Fibroblast of lung (primary cell): ENCODE measurements at regions not wholly inside any gene's neighbourhood (a gene's known extent, or its start where the extent isn't known, plus 50 kb on each side); places are given as distances from the start of the nearest gene placed in this dataset.

Source experiments
- DNase-seq, 2 donors: peaks; one replicate each; pipeline versions ENCODE4 v3.0.0 to v3.0.0-alpha.2; 2010; ENCODE audit warnings: low read depth in 2 of 2
- H2AFZ ChIP-seq: 2 replicates; pipeline ENCODE4 v1.5.1; 2012; ENCODE audit warnings: low read length, control low read depth, inconsistent platforms
- H3K27ac ChIP-seq: 2 replicates; pipeline ENCODE4 v1.5.1; 2011; ENCODE audit warnings: low read length, control low read depth; ENCODE audit not compliant: insufficient read depth
- H3K27me3 ChIP-seq: 2 replicates; pipeline ENCODE4 v1.5.1; 2011; ENCODE audit warnings: mild to moderate bottlenecking, low read length; ENCODE audit not compliant: control insufficient read depth, insufficient read depth
- H3K36me3 ChIP-seq: 2 replicates; pipeline ENCODE4 v1.5.1; 2011; ENCODE audit warnings: low read length; ENCODE audit not compliant: control insufficient read depth, insufficient read depth
- H3K4me1 ChIP-seq: 2 replicates; pipeline ENCODE4 v1.5.1; 2011; ENCODE audit warnings: low read length; ENCODE audit not compliant: control insufficient read depth, insufficient read depth; ENCODE audit errors: extremely low read depth
- H3K4me2 ChIP-seq: 2 replicates; pipeline ENCODE4 v1.5.1; 2011; ENCODE audit warnings: low read length, control low read depth; ENCODE audit not compliant: insufficient read depth; ENCODE audit errors: extremely low read depth
- H3K4me3 ChIP-seq, 4 experiments: fragments of 200-600 bp in 1 of 4; sonication (generic) in 1 of 4; replicated peaks in 1 of 4; 2 replicates each; pipeline ENCODE4 v1.5.1; 2011 to 2016; ENCODE audit warnings: low read length in 4 of 4, low read depth in 3 of 4, mild to moderate bottlenecking in 3 of 4, control low read depth in 2 of 4, inconsistent platforms in 1 of 4, mixed read lengths in 1 of 4; ENCODE audit not compliant: insufficient read depth in 1 of 4; ENCODE audit errors: control extremely low read depth in 1 of 4
- H3K79me2 ChIP-seq: 2 replicates; pipeline ENCODE4 v1.5.1; 2012; ENCODE audit warnings: mild to moderate bottlenecking, low read length, inconsistent platforms; ENCODE audit not compliant: control insufficient read depth, insufficient read depth
- H3K9ac ChIP-seq: 2 replicates; pipeline ENCODE4 v1.5.1; 2011; ENCODE audit warnings: mild to moderate bottlenecking, low read length, control low read depth; ENCODE audit not compliant: insufficient read depth
- H3K9me3 ChIP-seq: 2 replicates; pipeline ENCODE4 v1.5.1; 2012; ENCODE audit warnings: low read depth, low read length; ENCODE audit not compliant: control insufficient read depth, insufficient read depth
- H4K20me1 ChIP-seq: 2 replicates; pipeline ENCODE4 v1.5.1; 2011; ENCODE audit warnings: low read length; ENCODE audit not compliant: control insufficient read depth, insufficient read depth; ENCODE audit errors: extremely low read depth
- EZH2 ChIP-seq: IDR thresholded peaks from 2 replicates; pipeline ENCODE4 v1.5.1; 2012; ENCODE audit warnings: low read length, control low read depth, mild to moderate bottlenecking; ENCODE audit errors: missing control alignments
- TF ChIP-seq, protein P1 (sequence below), 2 donors: IDR thresholded peaks in 1 of 2; conservative IDR thresholded peaks in 1 of 2; 1 replicate in 1 of 2; 2 replicates in 1 of 2; pipeline ENCODE4 v1.5.1; 2011 to 2012; ENCODE audit warnings: low read length in 2 of 2, control low read depth in 1 of 2, inconsistent platforms in 1 of 2, low read depth in 1 of 2, mild to moderate bottlenecking in 1 of 2

DNA sequence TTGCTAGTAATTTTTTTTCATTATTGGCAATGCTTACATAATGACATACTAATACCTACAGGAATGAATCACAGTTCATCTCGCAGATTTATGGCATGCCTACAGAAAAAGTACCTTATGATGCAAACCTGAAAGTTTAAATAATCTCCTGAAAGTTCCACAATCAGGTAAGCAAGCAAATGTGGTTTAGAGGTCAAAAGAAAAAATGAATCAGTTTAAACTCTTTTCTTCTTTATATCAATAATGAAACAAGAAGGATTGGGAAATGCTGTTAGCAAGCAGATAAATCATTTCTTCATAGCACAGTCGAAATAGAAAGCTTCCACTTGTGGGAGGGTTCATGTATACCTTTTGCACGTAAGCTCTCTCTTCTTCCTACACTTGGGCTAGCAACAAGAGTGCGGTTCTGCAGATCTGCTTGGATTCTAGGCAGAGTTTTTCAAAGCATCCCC, 53.7 kb upstream of the MTPN start:
- H3K9me3 ChIP-seq, result no peaks in the 10 kb centered on the region
- H3K36me3 ChIP-seq, result no peaks in the 10 kb centered on the region
- TF ChIP-seq, protein P1, sequence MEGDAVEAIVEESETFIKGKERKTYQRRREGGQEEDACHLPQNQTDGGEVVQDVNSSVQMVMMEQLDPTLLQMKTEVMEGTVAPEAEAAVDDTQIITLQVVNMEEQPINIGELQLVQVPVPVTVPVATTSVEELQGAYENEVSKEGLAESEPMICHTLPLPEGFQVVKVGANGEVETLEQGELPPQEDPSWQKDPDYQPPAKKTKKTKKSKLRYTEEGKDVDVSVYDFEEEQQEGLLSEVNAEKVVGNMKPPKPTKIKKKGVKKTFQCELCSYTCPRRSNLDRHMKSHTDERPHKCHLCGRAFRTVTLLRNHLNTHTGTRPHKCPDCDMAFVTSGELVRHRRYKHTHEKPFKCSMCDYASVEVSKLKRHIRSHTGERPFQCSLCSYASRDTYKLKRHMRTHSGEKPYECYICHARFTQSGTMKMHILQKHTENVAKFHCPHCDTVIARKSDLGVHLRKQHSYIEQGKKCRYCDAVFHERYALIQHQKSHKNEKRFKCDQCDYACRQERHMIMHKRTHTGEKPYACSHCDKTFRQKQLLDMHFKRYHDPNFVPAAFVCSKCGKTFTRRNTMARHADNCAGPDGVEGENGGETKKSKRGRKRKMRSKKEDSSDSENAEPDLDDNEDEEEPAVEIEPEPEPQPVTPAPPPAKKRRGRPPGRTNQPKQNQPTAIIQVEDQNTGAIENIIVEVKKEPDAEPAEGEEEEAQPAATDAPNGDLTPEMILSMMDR (conservative IDR thresholded peaks at IDR 0.05 in 1 of 2, IDR thresholded peaks at IDR 0.05 in 1 of 2; ENCODE audit: low read depth in 1 of 2, low read length in 2 of 2), result no peak
- no peak for TF ChIP-seq EZH2
- no peaks in the 10 kb centered on the region for H3K4me1 ChIP-seq
- H4K20me1 ChIP-seq, result no peaks in the 10 kb centered on the region
- H3K9ac ChIP-seq, result no peak overlapping the region
- H2AFZ ChIP-seq, result no peak overlapping the region
- no peak overlapping the region for H3K4me2 ChIP-seq
- DNase-seq, result no peak
- H3K79me2 ChIP-seq, result no peaks in the 10 kb centered on the region
- H3K27me3 ChIP-seq, result no peaks in the 10 kb centered on the region
- H3K27ac ChIP-seq, result no peak overlapping the region
- H3K4me3 ChIP-seq, result no peak overlapping the region

DNA sequence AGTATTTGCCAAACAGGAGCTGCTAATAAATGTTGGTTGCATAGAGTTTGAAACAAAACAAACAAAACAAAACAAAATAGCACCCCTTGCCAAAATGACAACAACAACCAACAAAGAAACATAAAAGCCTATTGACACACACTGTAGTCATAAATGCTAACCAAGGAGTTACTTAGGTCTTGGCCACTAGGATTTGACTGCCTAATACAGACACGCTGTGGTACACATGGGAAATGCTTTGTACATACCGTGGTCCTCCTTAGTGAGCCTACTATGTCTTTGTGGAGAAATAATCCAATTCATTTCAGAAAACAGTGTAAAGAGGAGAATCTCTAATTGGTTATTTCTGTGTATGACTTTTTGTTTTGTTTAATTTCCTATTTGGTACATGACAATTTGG, 53.2 kb upstream of the MTPN start:
- Histone ChIP-seq H3K79me2 (no peaks in the 10 kb centered on the region), H3K27ac (no peak overlapping the region), H3K27me3 (no peaks in the 10 kb centered on the region), H3K4me2 (no peak overlapping the region), H3K36me3 (no peaks in the 10 kb centered on the region), H3K4me3 (no peak overlapping the region), H2AFZ (no peak overlapping the region), H3K4me1 (no peaks in the 10 kb centered on the region), H4K20me1 (no peaks in the 10 kb centered on the region), H3K9ac (no peak overlapping the region), H3K9me3 (no peaks in the 10 kb centered on the region)
- TF ChIP-seq, protein P1 (conservative IDR thresholded peaks at IDR 0.05 in 1 of 2, IDR thresholded peaks at IDR 0.05 in 1 of 2; ENCODE audit: low read depth in 1 of 2, low read length in 2 of 2), result no peak
- TF ChIP-seq EZH2, result no peak
- DNase-seq, result no peak

DNA sequence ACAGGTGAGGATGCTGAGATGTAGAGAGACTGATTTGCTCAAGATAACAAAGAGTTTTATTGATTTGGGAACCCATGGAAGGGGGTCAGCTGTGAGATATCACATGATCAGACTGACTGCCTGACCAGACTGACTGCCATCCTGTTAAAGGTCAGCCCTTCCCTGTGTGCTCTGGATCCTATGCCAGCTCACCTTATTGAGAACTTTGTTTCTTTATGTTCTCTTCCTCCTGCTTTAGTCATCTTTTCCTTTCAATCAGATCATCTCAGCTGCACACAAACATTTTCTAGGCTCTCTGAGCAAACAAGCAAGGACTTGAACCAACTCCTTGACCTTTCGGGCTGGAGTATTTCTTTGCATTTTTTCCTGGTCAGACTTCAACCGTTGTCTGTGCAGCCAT, 50.0 kb upstream of the MTPN start:
- no peaks in the 10 kb centered on the region for H3K9me3 ChIP-seq
- H3K27ac ChIP-seq, result no peak overlapping the region
- no peak overlapping the region for H3K4me3 ChIP-seq
- no peaks in the 10 kb centered on the region for H3K36me3 ChIP-seq
- H3K4me2 ChIP-seq, result no peak overlapping the region
- no peak for DNase-seq
- H3K9ac ChIP-seq, result no peak overlapping the region
- no peaks in the 10 kb centered on the region for H3K79me2 ChIP-seq
- no peaks in the 10 kb centered on the region for H3K27me3 ChIP-seq
- no peaks in the 10 kb centered on the region for H4K20me1 ChIP-seq
- H3K4me1 ChIP-seq, result no peaks in the 10 kb centered on the region
- TF ChIP-seq, protein P1 (conservative IDR thresholded peaks at IDR 0.05 in 1 of 2, IDR thresholded peaks at IDR 0.05 in 1 of 2; ENCODE audit: low read depth in 1 of 2, low read length in 2 of 2), result no peak
- TF ChIP-seq EZH2, result no peak
- no peak overlapping the region for H2AFZ ChIP-seq
